ENCODE measurements at regions not wholly inside any gene's neighbourhood (a gene's known extent, or its start where the extent isn't known, plus 50 kb on each side); places are given as distances from the start of the nearest gene placed in this dataset.

- no peak for DNase-seq (ENCODE audit: missing footprints)
- intact Hi-C loops (cut with DNase I) = no loop called here
- no peak for ATAC-seq
These were observed 206.9 kb downstream of the WDR11 start for GRCh38 chr10:121058082-121058481.

GRCh38 chr10:121059351-121059750, 208.2 kb downstream of the WDR11 start:
- DNase-seq (ENCODE audit: missing footprints) (no peak), ATAC-seq (no peak)
- intact Hi-C loops (cut with DNase I) = no loop called here

GRCh38 chr10:121062115-121062514, 211.0 kb downstream of the WDR11 start:
- intact Hi-C loops (cut with DNase I) = no loop called here
- no peak for DNase-seq (ENCODE audit: missing footprints)
- ATAC-seq = no peak

- no peak for ATAC-seq
- DNase-seq (ENCODE audit: missing footprints) = no peak
- intact Hi-C loops (cut with DNase I) = no loop called here
These were observed 212.6 kb downstream of the WDR11 start for GRCh38 chr10:121063744-121064143.

- ATAC-seq = no peak
- intact Hi-C loops (cut with DNase I) = no loop called here
- DNase-seq (ENCODE audit: missing footprints) = no peak
These were observed 213.3 kb downstream of the WDR11 start for GRCh38 chr10:121064491-121064890.

- no peak for DNase-seq (ENCODE audit: missing footprints)
- intact Hi-C loops (cut with DNase I) = no loop called here
- ATAC-seq = no peak
These were observed 214.2 kb downstream of the WDR11 start for GRCh38 chr10:121065330-121065729.

- DNase-seq (ENCODE audit: missing footprints) (no peak), ATAC-seq (no peak)
- intact Hi-C loops (cut with DNase I) = no loop called here
These were observed 218.1 kb downstream of the WDR11 start for GRCh38 chr10:121069061-121069850.

- DNase-seq (ENCODE audit: missing footprints) (no peak), ATAC-seq (no peak)
- intact Hi-C loops (cut with DNase I) = no loop called here
These were observed 219.3 kb downstream of the WDR11 start for GRCh38 chr10:121070275-121071070.

- ATAC-seq (no peak), DNase-seq (ENCODE audit: missing footprints) (no peak)
- intact Hi-C loops (cut with DNase I) = no loop called here
These were observed 220.7 kb downstream of the WDR11 start for GRCh38 chr10:121071901-121072300.

GRCh38 chr10:121073728-121074127, 222.6 kb downstream of the WDR11 start:
- intact Hi-C loops (cut with DNase I) = no loop called here
- no peak for DNase-seq (ENCODE audit: missing footprints)
- ATAC-seq = no peak

GRCh38 chr10:121076776-121077715, 225.9 kb downstream of the WDR11 start:
- ATAC-seq = peak; percentile 78

GRCh38 chr10:121078036-121078435, 226.9 kb downstream of the WDR11 start:
- ATAC-seq (no peak), DNase-seq (ENCODE audit: missing footprints) (no peak)
- intact Hi-C loops (cut with DNase I) = no loop called here

More at GRCh38 chr10:121076776-121077715, 225.9 kb downstream of the WDR11 start:
- no peak for DNase-seq (ENCODE audit: missing footprints)
- intact Hi-C loops (cut with DNase I) = no loop called here

GRCh38 chr10:121078672-121079102, 227.5 kb downstream of the WDR11 start:
- intact Hi-C loops (cut with DNase I) = no loop called here
- ATAC-seq (no peak), DNase-seq (ENCODE audit: missing footprints) (no peak)

GRCh38 chr10:121079226-121079625, 228.1 kb downstream of the WDR11 start:
- intact Hi-C loops (cut with DNase I) = no loop called here
- DNase-seq (ENCODE audit: missing footprints) (no peak), ATAC-seq (no peak)

- intact Hi-C loops (cut with DNase I) = no loop called here
- peak; percentile 76 for ATAC-seq
- peak; percentile 78 for DNase-seq (ENCODE audit: missing footprints)
These were observed 229.2 kb downstream of the WDR11 start for GRCh38 chr10:121080281-121080891.

- no peak for DNase-seq (ENCODE audit: missing footprints)
- intact Hi-C loops (cut with DNase I) = no loop called here
- ATAC-seq = no peak
These were observed 230.1 kb downstream of the WDR11 start for GRCh38 chr10:121081306-121081705.

- intact Hi-C loops (cut with DNase I) = no loop called here
- ATAC-seq (no peak), DNase-seq (ENCODE audit: missing footprints) (no peak)
These were observed 231.8 kb downstream of the WDR11 start for GRCh38 chr10:121082984-121083383.

- intact Hi-C loops (cut with DNase I) = no loop called here
- no peak for ATAC-seq
- no peak for DNase-seq (ENCODE audit: missing footprints)
These were observed 233.0 kb downstream of the WDR11 start for GRCh38 chr10:121084016-121084674.

Measured in Right ventricle myocardium inferior (tissue), 1 donor.